ENCODE measurements at regions not wholly inside any gene's neighbourhood (a gene's known extent, or its start where the extent isn't known, plus 50 kb on each side); places are given as distances from the start of the nearest gene placed in this dataset.

- DNase-seq, result no peak
These were observed 170.9 kb upstream of the CPEB2 start for GRCh38 chr4:14831416-14831815.

GRCh38 chr4:14833053-14833452 is 169.2 kb upstream of the CPEB2 start:
- no peak for DNase-seq

GRCh38 chr4:14834382-14834781 is 167.9 kb upstream of the CPEB2 start:
- DNase-seq, result no peak

DNA sequence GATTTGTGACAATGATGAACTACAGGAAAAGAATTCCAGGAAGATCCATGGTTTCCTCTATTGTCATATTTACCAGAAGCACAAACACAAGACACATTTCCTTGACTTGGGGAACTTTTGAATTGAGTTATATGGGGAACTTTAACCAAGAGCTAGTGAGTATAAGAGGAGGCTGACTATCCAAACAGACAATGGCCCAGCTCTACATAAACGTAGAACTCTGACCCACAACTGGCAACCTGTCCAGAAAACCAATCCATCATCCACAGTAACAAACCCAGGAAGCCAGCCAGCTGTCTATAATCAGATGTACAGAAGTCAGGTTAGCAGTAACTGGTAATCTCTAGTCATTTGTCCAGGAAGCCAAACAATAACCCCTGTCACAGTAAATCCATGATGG is 167.0 kb upstream of the CPEB2 start:
- no peak for DNase-seq

DNA sequence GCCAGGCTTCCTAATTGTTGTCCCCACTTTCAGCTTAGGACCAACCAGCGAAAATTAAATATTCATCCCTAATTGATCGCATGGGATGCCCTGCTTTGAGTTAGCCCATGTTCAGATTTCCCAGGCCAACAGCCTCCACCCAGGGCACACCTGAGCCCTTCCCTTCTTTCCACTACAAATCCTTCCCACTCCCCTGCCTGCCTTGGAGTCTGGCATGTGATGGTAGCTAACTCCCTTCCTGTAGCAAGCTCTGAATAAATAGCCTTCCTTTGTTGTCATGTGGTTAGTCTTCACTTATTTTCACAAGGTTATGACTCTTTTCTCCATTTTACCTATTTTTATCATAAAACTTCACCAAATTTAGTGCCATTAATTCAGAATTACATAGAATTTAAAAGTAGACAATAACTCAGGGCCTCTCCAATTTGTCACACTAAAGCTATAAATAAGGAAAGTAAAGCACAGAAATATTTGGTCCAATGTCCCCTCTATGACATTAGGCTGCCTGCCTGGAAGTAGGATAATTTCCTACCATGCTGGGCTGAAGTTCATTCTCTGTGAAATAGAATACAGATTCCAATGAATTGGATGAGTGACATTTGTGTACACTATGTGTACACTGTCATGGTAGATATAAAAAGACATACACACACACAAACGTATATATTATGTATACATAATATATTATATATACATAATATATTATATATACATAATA is 166.4 kb upstream of the CPEB2 start:
- no peak for DNase-seq

DNA sequence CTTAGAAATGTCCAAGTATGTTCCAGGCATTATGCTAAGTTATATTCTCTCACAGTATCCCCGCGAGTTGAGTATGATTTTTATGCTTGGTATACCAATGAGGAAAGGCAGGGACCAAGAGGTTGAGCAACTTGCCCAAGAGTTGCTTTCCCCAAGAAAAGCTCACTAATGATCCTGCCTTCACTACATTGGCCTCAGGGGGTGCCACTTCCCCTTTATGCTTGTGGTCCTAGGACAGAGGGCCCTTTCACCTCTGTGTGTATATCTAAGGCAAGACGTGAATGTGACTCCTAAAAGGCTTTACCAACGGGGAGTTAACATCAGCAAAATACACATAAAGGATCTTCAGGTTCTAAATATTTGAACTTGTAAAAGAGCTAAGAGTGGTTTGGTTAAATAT is 164.4 kb upstream of the CPEB2 start:
- DNase-seq, result no peak

- no peak for DNase-seq
These were observed 160.2 kb upstream of the CPEB2 start for GRCh38 chr4:14841801-14842768.

DNA sequence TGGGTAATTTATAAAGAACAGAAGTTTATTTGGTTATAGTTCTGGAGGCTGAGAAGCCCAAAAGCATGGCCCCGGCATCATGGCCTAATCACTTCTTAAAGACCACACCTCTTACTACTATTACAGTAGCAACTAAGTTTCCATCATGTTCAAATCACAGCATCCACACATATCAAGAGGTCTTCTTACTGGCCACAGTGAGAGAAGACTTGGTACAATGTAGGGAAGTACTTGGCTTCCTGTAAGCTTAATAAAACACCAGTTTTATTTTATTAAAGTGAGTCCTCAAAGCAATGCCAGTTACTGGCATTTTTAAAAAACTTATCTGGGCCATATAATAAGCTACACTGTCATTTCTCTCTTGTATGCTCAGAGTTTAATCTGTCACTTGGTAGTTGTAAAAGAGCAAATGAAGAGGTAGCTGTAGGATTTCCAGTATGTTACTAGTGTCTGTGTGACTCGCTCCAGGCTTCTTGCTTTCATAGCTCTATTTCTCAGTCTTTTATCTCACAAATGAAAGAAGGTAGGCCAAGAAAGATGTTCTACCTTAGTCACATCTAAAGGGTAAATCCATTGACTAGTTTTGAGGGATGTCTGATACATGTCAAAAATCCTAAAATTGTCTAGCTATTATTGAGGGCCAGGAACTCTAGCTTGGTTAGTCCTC is 159.2 kb upstream of the CPEB2 start:
- no peak for DNase-seq

GRCh38 chr4:14844061-14844460 is 158.2 kb upstream of the CPEB2 start:
- DNase-seq, result no peak

DNA sequence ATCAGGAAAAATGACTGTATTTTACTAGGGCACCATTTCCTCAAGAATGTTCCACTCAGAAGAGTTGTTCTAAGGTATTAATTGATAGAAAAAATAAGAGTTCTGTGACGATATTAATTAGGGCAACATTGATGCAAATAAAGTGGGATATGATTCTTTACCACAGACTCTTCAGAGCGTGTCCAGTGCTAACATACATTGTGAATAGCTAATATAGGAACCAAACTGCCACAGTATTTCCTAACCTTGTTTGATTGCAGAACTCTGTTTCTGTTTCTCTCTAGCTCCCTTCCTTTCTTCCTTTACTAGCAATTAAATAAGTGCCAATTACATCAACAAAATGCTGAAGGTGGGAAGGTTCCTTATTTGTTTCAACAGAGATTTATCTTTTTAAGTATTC is 154.1 kb upstream of the CPEB2 start:
- no peak for DNase-seq

DNA sequence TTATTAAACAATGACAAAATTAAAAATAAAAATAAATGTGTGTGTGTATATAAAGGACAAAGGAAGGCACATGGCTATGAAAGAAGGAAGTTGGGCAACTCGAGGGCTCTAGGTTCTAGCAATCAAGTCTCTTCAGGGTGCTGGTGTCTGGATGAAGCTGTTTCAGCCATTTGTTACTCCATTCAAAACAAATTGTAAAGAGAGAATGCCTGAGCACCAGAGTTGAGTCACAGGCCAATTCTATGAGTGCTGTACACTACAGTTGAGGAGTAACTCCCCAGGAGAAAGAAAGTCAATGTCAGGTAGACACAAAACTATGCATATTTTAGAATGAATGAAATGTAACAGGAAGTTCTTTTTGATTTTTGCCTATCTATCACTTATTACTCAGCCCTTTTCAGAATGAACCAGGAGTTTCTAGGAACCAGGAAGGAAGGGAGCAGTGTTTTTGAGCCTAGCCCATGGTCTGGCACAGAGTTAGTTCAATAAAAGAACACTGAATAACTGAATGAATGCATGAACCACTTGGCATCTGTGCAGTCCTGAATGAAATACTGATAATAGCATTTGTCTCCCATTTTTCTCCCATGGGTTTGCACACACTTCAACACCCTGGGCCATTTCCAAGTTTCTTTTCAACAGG is 151.7 kb upstream of the CPEB2 start:
- DNase-seq, result no peak

- no peak for DNase-seq
These were observed 148.9 kb upstream of the CPEB2 start for GRCh38 chr4:14853176-14853943.

GRCh38 chr4:14855719-14856061 is 146.6 kb upstream of the CPEB2 start:
- DNase-seq, result no peak

- no peak for DNase-seq
These were observed 146.0 kb upstream of the CPEB2 start for GRCh38 chr4:14856062-14856933.

- DNase-seq, result no peak
These were observed 145.4 kb upstream of the CPEB2 start for GRCh38 chr4:14856934-14857235.

- DNase-seq, result no peak
These were observed 144.8 kb upstream of the CPEB2 start for GRCh38 chr4:14857475-14857874.

DNA sequence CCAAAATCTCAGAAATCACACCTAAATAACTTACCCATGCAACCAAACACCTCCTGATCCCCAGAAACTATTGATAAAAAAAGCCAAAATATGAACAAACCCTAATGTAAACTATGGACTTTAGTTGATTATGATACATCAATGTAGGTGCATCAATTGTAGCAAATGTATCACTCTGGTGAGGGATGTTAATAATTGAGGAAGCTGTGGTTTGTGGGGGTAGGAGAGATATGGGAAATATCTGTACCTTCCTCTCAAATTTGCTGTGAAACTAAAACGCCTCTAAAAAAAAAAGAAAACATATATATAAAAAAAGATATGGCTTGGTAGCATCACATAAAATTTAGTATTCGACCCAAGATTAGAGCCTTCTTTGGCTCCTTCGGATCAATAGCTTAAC is 144.3 kb upstream of the CPEB2 start:
- no peak for DNase-seq

DNA sequence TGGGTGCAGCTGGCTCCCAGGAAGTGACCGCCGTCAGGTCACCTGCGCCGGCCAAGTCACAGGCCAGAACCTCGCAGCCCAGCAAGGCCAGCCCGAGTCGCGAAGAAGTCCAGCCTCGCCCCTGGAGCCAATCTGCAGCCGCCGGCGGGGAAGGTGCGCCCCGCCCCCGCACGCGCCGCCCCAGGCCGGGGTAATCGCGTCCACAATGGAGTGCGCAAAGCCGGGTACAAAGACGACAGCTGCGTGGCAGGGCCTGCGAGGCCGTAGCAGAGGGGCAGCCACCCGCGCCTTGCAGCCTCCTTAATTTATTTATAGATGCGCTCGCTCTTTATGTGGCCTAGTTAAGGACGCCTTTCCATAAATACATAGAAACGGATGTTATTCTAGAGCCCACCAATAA is 139.4 kb upstream of the CPEB2 start:
- no peak for DNase-seq

DNA sequence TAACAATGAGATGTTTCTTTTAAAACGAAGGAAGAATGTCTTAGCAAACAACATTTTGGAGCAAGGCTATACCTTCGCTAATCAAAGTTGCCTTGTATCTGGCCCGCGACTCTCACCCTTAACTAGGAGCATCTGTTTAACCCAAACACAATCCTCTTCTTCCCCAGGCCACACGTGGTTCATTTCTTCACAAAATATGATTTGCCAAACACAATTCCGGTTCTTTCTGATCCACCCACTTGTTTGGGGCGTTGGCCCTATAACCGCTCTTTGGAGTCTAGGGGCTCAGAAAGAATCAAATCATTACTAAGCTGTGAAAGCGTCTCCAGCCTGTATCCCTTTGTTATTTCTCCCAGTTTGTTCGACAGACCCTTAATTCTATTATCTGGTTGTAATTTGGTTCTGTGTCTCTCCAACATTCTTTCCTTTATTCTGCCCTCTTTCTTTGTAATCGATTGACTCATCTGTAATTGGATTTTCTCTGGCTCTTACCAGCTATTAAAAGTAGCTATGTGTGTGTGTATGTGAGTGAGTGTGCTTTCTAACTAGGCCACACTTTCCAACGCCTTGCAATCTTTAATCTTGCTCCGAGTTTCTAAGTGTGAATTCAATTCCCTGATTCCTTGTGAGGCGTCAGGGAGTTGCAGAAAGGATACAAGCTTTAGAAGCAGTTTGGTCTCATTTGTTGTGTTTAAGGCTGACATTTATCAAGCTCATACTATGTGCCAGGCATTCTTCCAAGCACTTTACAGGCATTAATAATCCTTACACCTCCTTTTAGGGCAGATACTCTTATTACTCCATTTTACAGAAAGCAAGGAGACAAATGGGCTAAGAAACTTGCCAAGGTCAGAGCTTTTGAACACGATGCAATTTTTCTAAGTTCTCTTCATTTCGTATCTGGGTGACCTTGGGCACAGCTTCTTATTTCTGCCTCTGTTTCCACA is 138.6 kb upstream of the CPEB2 start:
- DNase-seq, result no peak

GRCh38 chr4:14864365-14865030 is 137.8 kb upstream of the CPEB2 start:
- DNase-seq, result no peak
